Femur (tissue), 1 donor: ENCODE measurements at regions not wholly inside any gene's neighbourhood (a gene's known extent, or its start where the extent isn't known, plus 50 kb on each side); places are given as distances from the start of the nearest gene placed in this dataset.
"Not testable (repeated sequence)": the region's sequence is repeated elsewhere in the genome, so short reads cannot be mapped to it uniquely, and the experiment has no call there.

Experiments used
- DNase-seq: peaks from one replicate; pipeline ENCODE4 v3.0.0-alpha.2; 2017

DNA sequence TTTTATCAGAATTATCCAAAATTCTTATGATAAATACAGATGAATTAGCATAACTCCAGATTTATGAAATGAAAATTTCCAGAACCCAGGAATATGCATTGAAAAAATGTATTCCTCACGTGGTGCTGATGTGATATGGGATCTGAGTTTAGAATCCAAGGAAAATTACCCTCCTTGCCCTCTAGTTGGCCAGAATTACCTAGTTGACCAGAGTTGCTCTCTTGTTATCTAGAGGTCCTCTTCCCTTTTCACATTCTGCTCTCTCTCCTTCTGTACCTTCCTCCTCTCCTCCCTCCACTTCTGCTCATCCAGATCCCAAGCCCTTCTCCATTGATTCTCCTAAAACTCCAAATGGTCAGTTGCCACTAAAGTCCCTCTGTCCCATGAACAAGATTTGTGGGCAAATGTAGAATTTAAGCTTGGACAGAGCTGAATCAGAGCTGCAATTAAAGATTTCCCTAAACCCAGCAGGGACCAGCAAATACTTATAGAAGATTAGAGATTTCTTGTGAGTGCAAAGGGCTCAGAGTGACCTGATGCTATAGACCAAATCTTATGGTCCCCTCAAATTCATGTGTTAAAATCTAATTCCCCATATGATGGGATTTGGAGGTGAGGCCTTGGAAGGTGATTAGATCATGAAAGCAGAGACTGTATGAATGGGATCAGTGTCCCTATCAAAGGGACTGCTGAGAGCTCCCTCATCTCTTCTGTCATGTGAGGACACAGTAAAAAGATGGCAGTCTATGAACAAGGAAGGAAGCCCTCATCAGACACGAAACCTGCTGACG is 103.2 kb upstream of the IGLL5 start:
- no peak for DNase-seq

- DNase-seq: no peak
Measured at GRCh38 chr22:22785316-22786065, 102.1 kb upstream of the IGLL5 start.

GRCh38 chr22:22786301-22787115 is 101.1 kb upstream of the IGLL5 start:
- DNase-seq: no peak

GRCh38 chr22:22787151-22787550 is 100.5 kb upstream of the IGLL5 start:
- no peak for DNase-seq

DNA sequence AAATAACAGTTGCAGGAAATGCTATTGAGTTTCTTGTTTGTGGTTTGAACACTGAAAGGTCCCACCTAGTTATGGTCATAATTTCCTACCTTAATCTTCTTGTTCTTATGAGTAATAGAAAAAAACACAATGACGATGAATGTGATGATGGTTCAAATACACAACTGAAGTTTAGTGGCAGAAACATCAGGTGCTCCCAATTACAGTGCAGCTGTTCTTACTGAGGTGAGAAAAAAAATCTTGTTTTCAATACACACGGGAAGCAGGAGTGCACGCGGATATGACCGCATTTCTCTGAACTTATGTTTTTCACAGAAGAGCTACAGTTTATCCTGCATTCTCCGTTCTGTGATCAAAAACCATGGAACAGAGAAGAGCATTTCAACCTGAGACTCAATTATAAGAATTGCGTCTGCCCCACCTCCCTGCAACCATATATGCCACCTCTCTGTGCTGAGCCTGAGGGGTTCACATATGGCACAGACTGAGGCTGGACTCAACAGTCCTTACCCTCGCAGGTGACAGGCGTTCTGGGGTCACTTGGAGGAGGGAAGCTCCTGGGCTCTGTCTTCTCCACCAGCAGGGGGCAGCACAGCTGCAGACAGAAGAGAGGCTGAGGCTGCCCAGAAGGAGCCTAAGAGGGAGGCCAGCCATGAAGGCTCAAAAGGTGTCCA is 99.7 kb upstream of the IGLL5 start:
- DNase-seq: peak; percentile 45

- DNase-seq: no peak
Measured at GRCh38 chr22:22788460-22789037, 99.1 kb upstream of the IGLL5 start.

GRCh38 chr22:22789233-22789921 is 98.2 kb upstream of the IGLL5 start:
- DNase-seq: no peak

DNA sequence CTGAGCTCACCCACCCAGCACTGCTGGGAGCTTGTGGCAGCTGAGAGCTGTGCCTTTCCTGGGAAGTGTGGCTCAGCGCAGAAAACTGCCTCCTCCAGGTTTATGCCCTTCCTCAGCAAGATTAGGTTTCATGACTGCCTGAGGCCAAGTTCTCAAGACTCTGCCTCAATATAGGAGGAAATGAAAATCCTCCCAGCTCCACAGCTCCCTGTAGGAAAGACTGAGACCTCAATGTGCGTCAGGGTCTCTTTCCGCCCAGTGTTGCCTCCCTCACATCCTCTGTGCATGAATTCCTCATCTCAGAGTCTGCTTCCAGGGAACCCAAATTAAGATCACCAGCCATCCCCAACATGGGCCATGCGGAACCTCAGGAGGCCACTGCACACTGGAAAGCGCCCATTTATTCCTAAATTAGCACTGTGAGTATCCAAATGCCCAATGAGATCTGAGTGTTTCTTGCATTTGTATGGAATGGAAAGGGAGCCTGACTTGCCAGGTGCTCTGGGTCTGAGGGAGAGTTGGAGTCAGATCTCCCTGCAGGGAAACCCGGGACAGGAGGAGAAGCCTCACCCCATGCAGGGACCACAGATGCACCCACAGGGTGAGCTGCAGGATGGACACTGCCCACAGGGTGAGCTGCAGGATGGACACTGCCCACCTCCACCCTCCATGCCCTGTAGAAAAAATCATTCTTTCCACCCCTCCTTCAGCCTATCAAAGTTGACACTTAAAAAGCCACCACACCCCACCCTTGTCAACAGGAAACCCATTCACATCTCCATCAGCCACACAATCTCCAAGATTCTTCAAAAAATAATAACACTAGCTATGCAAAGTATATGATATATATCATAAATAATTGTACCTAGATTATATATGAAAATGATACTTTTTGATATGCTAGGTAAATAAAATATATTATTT is 97.4 kb upstream of the IGLL5 start:
- DNase-seq: no peak

DNA sequence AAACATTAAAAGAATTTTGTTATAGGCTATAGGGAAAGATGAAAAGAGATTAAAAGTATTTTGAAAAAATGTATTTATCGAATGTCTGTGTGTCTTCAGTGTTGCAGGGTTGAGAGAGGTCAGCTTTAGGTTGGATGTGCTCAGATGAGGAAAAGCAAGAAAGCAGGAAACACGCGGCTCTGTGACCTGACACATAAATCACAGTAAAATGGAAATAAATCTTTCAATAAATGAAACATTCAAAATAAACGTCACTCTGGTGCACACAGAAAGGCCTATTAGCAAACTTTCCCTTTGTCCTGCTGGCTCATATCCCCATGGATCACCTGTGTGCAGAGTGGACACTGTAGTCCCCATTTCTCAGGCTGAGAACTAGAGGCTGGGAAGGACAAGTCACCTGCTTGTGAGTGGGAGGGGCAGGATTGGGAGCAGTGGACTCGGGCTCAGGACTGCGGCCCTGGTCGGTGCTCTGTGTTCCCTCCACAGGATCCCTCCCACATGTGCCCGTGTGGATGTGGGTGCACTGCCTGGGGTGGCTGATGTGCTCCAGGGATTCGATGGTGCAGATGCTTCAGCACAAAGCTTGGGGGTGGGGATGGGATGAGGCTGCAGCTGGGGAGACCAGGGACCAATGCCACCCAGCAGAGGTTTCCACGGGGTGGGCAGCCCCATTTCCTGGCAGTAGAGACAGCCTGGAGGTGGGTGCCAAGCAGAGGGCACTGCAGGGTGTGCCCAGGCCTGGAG is 96.0 kb upstream of the IGLL5 start:
- DNase-seq: no peak

GRCh38 chr22:22792205-22792786 is 95.3 kb upstream of the IGLL5 start:
- not testable (repeated sequence) for DNase-seq

DNA sequence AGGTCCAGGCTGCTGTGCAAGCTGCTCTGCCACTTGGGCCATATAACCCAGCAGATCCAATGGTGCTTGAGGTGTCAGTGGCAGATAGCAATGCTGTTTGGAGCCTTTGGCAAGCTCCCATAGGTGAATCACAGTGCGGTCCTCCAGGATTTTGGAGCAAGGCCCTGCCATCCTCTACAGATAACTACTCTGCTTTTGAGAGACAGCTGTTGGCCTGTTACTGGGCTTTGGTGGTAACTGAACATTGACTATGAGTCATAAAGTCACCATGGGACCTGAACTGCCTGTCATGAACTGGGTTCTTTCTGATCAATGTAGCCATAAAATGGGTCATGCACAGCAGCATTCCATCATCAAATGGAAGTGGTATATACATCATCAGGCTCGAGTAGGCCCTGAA is 92.0 kb upstream of the IGLL5 start:
- not testable (repeated sequence) for DNase-seq

GRCh38 chr22:22796724-22797123 is 90.9 kb upstream of the IGLL5 start:
- DNase-seq: no peak

DNA sequence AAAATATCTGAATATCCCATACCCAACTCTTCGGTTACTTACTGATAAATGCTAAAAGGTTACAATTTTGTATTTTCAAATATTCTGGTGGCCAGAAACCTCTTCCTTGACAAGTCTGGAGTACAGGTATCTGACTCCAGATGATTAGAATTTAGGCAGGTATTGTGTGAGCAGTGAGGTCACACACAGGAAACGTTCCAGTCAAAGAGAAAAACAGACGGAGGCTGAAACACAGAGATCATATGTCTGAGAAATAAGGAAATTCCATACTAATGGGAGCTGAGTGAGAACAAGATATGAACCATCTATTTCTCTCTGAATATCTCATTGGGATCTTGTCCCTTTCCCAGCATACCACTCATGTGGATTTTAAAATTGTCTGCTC is 89.4 kb upstream of the IGLL5 start:
- DNase-seq: no peak

DNA sequence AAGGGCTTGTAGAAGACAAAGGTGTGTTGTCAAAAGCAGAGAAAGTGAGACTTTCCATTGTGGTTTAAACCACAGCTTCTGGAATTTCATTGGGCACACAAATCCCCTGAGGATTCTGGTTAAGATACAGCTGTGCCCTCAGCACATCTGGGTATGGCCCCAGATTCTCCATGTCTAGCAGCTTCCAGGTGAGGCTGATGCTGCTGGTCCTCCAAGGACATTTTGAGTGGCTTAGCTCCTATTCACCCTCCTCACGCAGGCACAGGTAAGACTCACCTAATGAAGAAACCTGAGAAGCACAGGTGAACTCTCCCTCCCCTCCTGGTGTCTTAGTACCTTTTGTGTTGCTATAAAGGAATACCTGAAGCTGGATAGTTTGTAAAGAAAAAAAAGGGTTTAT is 88.9 kb upstream of the IGLL5 start:
- no peak for DNase-seq

DNA sequence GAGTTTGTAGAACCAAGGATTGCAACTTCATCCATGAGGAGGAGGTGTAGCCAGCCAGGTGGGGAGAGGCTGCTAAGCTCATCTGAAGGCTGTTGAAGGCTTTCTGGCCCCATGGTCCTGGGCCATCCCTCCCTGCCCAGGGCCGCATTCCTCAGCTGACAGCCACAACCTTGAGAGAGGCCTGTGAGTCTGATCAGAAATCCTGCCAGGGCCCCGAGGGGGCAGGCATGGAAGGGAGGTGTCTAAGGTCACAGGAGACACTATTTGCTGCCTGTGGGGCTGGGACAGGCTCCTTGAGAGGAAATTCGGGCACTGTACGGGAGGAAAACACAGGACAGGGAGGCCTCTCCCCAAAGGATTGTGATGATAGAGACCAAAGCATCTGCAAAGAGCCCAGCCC is 88.1 kb upstream of the IGLL5 start:
- no peak for DNase-seq

DNA sequence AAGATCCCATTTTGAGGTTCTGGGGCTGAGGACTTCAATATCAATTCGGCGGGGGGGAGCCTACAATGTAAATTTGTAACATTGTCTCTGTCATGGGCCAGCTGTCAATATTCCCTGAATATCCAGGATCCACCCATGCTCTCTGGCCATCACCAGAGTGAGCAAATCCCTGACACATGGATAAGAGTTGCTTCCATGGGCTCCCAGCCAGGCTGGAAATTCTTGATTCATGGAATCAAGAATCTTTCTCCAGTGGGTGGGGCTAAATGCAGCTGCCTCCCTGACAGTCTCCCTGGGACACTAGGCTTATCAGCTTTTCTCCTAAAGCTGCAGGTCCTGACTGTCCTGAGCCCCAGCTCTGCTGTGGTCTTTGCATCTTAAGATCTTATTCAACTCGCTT is 86.9 kb upstream of the IGLL5 start:
- peak; percentile 75 for DNase-seq

DNA sequence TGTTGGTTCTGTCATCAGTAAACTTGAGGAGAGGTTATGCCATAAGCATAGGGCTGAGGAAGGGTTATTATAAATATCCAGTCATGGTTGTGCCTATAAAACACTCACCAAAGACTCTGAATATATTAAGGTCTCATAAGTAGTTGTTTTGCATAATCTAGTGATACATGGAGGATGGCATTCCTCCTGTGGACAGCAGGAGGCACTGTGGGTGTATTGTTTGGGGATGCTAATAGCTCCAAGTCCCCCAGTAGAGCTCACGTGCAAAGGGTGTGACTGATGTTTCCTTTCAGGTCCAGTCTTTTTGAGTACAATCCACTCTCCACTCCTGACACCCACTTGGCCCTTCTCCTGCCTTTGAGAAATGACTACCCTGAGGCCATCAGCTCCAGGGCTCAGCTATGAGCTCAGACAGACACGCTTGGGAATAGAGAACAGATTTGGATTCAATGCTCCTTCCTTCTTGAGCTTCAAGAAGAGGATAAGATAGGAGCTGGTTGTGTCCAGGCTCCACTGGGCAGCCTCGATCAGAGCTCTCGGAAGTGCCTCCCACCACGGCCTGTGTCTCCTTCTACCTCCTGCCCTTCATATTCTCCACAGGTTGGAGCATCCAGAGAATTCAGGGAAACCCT is 85.2 kb upstream of the IGLL5 start:
- DNase-seq: no peak

- no peak for DNase-seq
Measured at GRCh38 chr22:22803285-22803853, 84.2 kb upstream of the IGLL5 start.

GRCh38 chr22:22810018-22810427 is 77.6 kb upstream of the IGLL5 start:
- peak; percentile 55 for DNase-seq
